WTC11 (cell line): ENCODE measurements at regions not wholly inside any gene's neighbourhood (a gene's known extent, or its start where the extent isn't known, plus 50 kb on each side); places are given as distances from the start of the nearest gene placed in this dataset.

Experiments
- RELA ChIP-seq: sonication (generic); formaldehyde crosslinking; IDR thresholded peaks from 2 replicates; pipeline ENCODE4 v1.8.1; 2022; ENCODE audit warnings: missing genetic modification reagents, mild to moderate bottlenecking, borderline replicate concordance
- TF ChIP-seq, protein P1 (sequence below): fragments of 200-600 bp; IDR thresholded peaks from 2 replicates; pipeline ENCODE4 v1.8.0; 2022; ENCODE audit warnings: antibody characterized with exemption

GRCh38 chr3:35966629-35967464, 327.5 kb downstream of the ARPP21 start:
- TF ChIP-seq RELA = no peak
- TF ChIP-seq, protein P1, sequence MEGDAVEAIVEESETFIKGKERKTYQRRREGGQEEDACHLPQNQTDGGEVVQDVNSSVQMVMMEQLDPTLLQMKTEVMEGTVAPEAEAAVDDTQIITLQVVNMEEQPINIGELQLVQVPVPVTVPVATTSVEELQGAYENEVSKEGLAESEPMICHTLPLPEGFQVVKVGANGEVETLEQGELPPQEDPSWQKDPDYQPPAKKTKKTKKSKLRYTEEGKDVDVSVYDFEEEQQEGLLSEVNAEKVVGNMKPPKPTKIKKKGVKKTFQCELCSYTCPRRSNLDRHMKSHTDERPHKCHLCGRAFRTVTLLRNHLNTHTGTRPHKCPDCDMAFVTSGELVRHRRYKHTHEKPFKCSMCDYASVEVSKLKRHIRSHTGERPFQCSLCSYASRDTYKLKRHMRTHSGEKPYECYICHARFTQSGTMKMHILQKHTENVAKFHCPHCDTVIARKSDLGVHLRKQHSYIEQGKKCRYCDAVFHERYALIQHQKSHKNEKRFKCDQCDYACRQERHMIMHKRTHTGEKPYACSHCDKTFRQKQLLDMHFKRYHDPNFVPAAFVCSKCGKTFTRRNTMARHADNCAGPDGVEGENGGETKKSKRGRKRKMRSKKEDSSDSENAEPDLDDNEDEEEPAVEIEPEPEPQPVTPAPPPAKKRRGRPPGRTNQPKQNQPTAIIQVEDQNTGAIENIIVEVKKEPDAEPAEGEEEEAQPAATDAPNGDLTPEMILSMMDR = no peak
